BJ (cell line): ENCODE measurements at regions not wholly inside any gene's neighbourhood (a gene's known extent, or its start where the extent isn't known, plus 50 kb on each side); places are given as distances from the start of the nearest gene placed in this dataset.
A peak's percentile ranks its signal among the peaks of the same experiment; 100 is the strongest.

Experiments
- CTCF ChIA-PET: fragments of 350-600 bp; formaldehyde crosslinking; extraction: SDS; loops from one replicate; lab custom pipeline; 2021; ENCODE audit warnings: antibody characterized with exemption, inconsistent platforms; lab: Yijun Ruan, JAX
- POLR2A ChIA-PET: fragments of 300-600 bp; sonication (Branson Sonifier 250); formaldehyde crosslinking; extraction: SDS; loops from one replicate; lab custom pipeline; 2021; ENCODE audit warnings: antibody characterized with exemption; lab: Charles Lee
- DNase-seq: peaks from one replicate; pipeline ENCODE4 v3.0.0-alpha.2; 2011; ENCODE audit warnings: low read depth
- H3K27me3 ChIP-seq: 2 replicates; pipeline ENCODE4 v1.6.0; 2011; ENCODE audit warnings: low read length; ENCODE audit not compliant: control insufficient read depth, insufficient read depth
- H3K36me3 ChIP-seq: 2 replicates; pipeline ENCODE4 v1.5.1; 2011; ENCODE audit warnings: low read length; ENCODE audit not compliant: control insufficient read depth, insufficient read depth
- H3K4me3 ChIP-seq: 2 replicates; pipeline ENCODE4 v1.5.1; 2011; ENCODE audit warnings: low read depth, mild to moderate bottlenecking, control low read depth, low read length
- TF ChIP-seq, protein P1 (sequence below): IDR thresholded peaks from 2 replicates; pipeline ENCODE4 v1.5.1; 2011; ENCODE audit warnings: low read depth, mild to moderate bottlenecking, control low read depth, inconsistent platforms, low read length, moderate library complexity; ENCODE audit not compliant: insufficient read depth

DNA sequence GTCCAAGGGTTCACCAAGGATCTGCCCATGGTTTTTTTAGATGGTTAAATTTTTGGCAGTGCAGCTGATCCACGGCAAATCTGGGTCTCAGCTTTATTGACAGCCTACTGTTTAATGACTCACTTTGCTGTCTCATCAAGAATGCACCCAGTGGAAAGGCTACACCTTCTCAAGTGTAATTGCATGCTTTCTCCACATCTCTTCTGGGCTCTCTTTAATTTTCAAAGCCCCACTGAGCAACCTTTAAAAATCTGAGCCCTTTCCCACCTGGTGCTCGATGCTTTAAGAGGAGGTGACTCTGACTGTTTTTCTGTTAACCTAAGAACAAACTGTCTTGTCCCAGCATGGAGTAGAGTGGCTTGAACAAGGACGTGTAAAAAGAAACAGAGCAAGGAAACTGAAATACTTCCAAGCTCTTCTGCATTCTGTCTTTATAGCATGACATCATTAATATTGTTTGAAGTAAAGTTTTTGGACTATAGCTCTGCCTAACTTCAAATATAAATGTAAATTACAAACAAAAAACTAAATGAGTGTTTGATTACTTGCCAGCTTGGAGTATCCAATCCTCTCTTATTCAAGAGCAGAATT is 214.2 kb upstream of the KRR1 start:
- Histone ChIP-seq H3K36me3 (no peaks in the 10 kb centered on the region), H3K4me3 (no peak overlapping the region), H3K27me3 (no peaks in the 10 kb centered on the region)
- TF ChIP-seq, protein P1, sequence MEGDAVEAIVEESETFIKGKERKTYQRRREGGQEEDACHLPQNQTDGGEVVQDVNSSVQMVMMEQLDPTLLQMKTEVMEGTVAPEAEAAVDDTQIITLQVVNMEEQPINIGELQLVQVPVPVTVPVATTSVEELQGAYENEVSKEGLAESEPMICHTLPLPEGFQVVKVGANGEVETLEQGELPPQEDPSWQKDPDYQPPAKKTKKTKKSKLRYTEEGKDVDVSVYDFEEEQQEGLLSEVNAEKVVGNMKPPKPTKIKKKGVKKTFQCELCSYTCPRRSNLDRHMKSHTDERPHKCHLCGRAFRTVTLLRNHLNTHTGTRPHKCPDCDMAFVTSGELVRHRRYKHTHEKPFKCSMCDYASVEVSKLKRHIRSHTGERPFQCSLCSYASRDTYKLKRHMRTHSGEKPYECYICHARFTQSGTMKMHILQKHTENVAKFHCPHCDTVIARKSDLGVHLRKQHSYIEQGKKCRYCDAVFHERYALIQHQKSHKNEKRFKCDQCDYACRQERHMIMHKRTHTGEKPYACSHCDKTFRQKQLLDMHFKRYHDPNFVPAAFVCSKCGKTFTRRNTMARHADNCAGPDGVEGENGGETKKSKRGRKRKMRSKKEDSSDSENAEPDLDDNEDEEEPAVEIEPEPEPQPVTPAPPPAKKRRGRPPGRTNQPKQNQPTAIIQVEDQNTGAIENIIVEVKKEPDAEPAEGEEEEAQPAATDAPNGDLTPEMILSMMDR = no peak
- ChIA-PET POLR2A (no interaction called here), CTCF (interaction anchor here (1.5 to 1.7 kb wide), 2 partner anchors 19 to 309 kb away, joined by 3 to 8 read pairs; no protein-coding TSS in a partner anchor)
- no peak for DNase-seq

DNA sequence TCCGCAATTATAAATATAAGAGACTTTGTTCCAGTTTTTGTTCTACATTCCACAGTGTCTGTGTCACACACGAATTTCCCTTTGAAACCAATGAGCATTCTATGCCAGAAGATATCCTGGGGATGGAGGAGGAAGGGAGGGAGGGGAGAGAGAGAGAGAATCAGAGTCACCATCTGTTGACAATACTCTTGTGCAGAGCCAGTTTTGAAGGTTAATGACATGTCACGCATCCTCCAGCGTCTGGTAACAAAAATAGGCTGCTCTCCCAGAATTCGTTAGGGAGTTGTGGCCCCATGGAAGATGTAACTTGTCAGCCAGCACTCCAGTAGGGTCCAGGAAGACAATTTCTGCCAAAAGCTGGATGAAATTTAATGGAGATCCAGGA is 213.5 kb upstream of the KRR1 start:
- TF ChIP-seq, protein P1 = no peak
- CTCF ChIA-PET = interaction anchor here (1.5 to 1.7 kb wide), 2 partner anchors 20 to 309 kb away, joined by 3 to 8 read pairs; no protein-coding TSS in a partner anchor
- POLR2A ChIA-PET = interaction anchor here (0.6 kb wide), 1 partner anchor 965 kb away, joined by 4 read pairs; no protein-coding TSS in a partner anchor
- Histone ChIP-seq H3K36me3 (no peaks in the 10 kb centered on the region), H3K27me3 (no peaks in the 10 kb centered on the region), H3K4me3 (no peak overlapping the region)
- peak; percentile 71 for DNase-seq

DNA sequence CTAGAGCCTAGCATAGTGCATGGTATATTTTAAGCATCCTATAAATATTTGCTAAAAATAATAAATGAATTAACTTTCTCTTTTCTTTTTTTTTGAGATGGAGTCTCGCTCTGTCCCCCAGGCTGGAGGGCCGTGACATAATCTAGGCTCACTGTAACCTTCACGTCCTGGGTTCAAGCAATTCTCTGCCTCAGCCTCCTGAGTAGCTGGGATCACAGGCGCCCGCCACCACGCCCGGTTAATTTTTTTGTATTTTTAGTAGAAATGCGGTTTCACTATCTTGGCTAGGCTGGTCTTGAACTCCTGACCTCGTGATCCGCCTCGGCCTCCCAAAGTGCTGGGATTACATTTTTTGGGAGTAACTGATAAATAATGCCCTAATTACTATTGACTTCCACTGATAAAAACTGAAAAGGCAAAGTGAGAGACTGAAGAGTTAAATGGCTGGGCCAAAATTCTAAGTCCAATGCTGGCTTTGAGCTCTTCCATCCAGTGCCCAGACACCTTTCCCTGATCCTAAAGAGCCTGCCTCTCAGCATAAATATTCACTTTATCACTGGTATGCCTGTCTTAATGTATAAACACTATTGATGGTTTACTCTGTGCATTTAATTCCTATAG is 213.0 kb upstream of the KRR1 start:
- no peaks in the 10 kb centered on the region for H3K27me3 ChIP-seq
- TF ChIP-seq, protein P1 = no peak
- CTCF ChIA-PET = interaction anchor here (0.5 kb wide), 1 partner anchor 64 kb away, joined by 3 read pairs; no protein-coding TSS in a partner anchor
- H3K4me3 ChIP-seq = no peak overlapping the region
- H3K36me3 ChIP-seq = no peaks in the 10 kb centered on the region
- DNase-seq = no peak
- POLR2A ChIA-PET = interaction anchor here (0.6 kb wide), 1 partner anchor 965 kb away, joined by 4 read pairs; no protein-coding TSS in a partner anchor

DNA sequence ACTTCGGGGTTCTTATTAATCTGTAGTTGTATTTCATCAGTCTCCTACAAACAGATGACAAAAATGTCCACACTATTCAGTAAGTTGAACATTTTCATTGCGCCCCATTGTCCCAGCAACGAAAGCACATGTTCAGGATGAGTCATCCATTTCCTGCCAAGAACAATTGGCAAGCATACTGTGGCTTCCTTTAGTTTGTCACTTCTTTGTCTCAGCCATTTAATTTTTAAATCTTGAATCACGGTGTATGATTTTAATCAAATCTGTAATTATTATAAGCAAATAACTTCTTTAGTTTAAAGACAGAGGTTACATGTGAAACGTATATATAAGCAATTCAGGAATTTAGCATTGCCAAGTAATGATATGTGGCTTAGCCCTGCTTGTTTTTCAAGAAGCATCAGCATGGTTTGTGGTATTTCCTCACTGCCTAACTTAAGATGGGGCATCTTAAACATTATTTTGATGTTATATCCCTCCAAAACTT is 211.3 kb upstream of the KRR1 start:
- TF ChIP-seq, protein P1 = no peak
- no peak overlapping the region for H3K4me3 ChIP-seq
- H3K27me3 ChIP-seq = no peaks in the 10 kb centered on the region
- H3K36me3 ChIP-seq = no peaks in the 10 kb centered on the region
- peak; percentile 68 for DNase-seq
- POLR2A ChIA-PET = no interaction called here
- CTCF ChIA-PET = no interaction called here

DNA sequence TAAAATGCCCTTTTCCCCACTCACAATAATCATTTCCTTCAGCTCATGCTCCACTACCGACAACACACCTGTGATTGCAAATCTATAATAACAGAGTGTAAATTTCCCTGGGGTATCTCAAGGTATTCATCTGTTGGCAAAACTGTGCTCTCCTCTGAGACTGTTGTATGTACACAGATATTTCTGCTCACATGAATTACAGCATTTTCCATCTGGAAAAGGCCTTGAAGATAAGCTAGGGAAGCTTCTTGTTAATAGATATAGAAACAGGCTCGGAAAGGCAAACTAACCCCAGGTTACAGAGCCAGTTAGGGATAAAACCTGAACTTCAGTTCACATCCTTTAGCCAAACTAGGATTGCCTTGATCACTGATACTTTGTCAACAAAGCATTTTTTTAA is 210.4 kb upstream of the KRR1 start:
- no peak overlapping the region for H3K4me3 ChIP-seq
- H3K27me3 ChIP-seq = no peaks in the 10 kb centered on the region
- no peaks in the 10 kb centered on the region for H3K36me3 ChIP-seq
- ChIA-PET POLR2A (no interaction called here), CTCF (no interaction called here)
- DNase-seq = no peak
- TF ChIP-seq, protein P1 = no peak
